T-helper 17 cell (primary cell): ENCODE measurements at regions not wholly inside any gene's neighbourhood (a gene's known extent, or its start where the extent isn't known, plus 50 kb on each side); places are given as distances from the start of the nearest gene placed in this dataset.

ENCODE experiments used
- ATAC-seq: fragments of 150-1000 bp; cut with Tn5 transposase; 2 replicates; pipeline ENCODE4 v1.10.0; 2021; ENCODE audit warnings: mild to moderate bottlenecking, moderate library complexity
- DNase-seq, 3 donors: peaks; one replicate each; pipeline versions ENCODE4 v3.0.0 to v3.0.0-alpha.2; 2020 to 2021
- H3K9me3 ChIP-seq: one replicate; pipeline ENCODE4 v1.7.0; 2013; ENCODE audit warnings: low read length, mild to moderate bottlenecking; ENCODE audit not compliant: control insufficient read depth, poor library complexity, severe bottlenecking
- H3K27ac Mint-ChIP-seq: one replicate; pipeline ENCODE4 v1.8.0; 2022; ENCODE audit warnings: mild to moderate bottlenecking, moderate library complexity, mixed read lengths
- H3K27me3 Mint-ChIP-seq: one replicate; pipeline ENCODE4 v1.8.0; 2022; ENCODE audit warnings: mixed read lengths
- H3K36me3 Mint-ChIP-seq: one replicate; pipeline ENCODE4 v1.8.0; 2022; ENCODE audit warnings: low read depth, mixed read lengths
- H3K4me1 Mint-ChIP-seq: one replicate; pipeline ENCODE4 v1.8.0; 2022; ENCODE audit warnings: mild to moderate bottlenecking, mixed read lengths
- H3K4me3 Mint-ChIP-seq: one replicate; pipeline ENCODE4 v1.8.0; 2022; ENCODE audit warnings: mild to moderate bottlenecking, moderate library complexity, mixed read lengths

- H3K4me1 Mint-ChIP-seq: no peaks in the 10 kb centered on the region
- no peaks in the 10 kb centered on the region for H3K27me3 Mint-ChIP-seq
- H3K9me3 ChIP-seq: no peaks in the 10 kb centered on the region
- ATAC-seq (no peak), DNase-seq (no peak)
- no peaks in the 10 kb centered on the region for H3K36me3 Mint-ChIP-seq
- H3K4me3 Mint-ChIP-seq: no peak overlapping the region
- no peak overlapping the region for H3K27ac Mint-ChIP-seq
These were observed 442.7 kb upstream of the KIRREL3 start for GRCh38 chr11:127443297-127443696.

- no peaks in the 10 kb centered on the region for H3K9me3 ChIP-seq
- H3K4me3 Mint-ChIP-seq: no peak overlapping the region
- DNase-seq (no peak), ATAC-seq (no peak)
- H3K4me1 Mint-ChIP-seq: no peaks in the 10 kb centered on the region
- no peaks in the 10 kb centered on the region for H3K27me3 Mint-ChIP-seq
- no peak overlapping the region for H3K27ac Mint-ChIP-seq
- no peaks in the 10 kb centered on the region for H3K36me3 Mint-ChIP-seq
These were observed 440.0 kb upstream of the KIRREL3 start for GRCh38 chr11:127440616-127441015.

DNA sequence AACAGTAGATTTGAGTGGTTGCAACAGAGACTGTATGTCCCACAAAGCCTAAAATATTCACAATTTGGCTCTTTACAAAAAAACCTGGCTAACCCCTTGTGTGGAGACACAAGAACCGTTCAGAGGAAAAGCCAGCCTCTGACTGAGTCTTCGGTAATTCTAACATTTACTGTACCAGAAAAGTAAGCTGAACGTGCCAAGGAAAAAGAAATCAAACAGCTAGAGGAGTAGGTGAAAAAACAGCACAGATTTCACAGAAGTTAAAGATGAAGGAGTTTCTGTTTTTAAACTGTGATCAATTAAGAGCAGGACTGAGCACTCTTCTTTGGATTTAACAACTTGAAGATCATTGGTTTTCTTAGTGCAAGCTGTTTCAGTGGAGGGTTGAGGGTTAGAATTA is 424.7 kb upstream of the KIRREL3 start:
- no peak overlapping the region for H3K27ac Mint-ChIP-seq
- H3K9me3 ChIP-seq: no peaks in the 10 kb centered on the region
- H3K4me3 Mint-ChIP-seq: no peak overlapping the region
- no peaks in the 10 kb centered on the region for H3K36me3 Mint-ChIP-seq
- no peaks in the 10 kb centered on the region for H3K4me1 Mint-ChIP-seq
- ATAC-seq: no peak
- H3K27me3 Mint-ChIP-seq: no peaks in the 10 kb centered on the region
- no peak for DNase-seq

DNA sequence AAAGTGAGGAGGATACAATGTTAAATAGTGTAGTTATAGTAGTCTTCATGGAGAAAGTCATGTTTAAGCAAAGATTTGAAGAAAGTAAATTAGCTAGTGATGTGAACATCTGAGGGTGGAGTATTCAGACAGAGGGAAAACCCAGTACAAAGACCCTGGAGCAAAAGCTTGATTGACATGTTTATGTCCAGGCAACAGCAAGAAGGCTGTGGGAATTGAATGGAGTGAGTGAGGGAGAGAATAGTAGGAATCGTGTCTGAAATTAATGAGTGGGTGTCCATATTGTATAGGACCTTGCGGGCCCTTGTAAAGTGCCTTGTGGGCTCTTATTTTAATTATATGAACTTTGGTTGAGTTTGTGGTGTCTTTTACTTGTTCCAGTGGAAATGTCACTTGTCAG is 424.1 kb upstream of the KIRREL3 start:
- Mint-ChIP-seq H3K36me3 (no peaks in the 10 kb centered on the region), H3K4me3 (no peak overlapping the region), H3K27ac (no peak overlapping the region), H3K4me1 (no peaks in the 10 kb centered on the region), H3K27me3 (no peaks in the 10 kb centered on the region)
- no peak for DNase-seq
- H3K9me3 ChIP-seq: no peaks in the 10 kb centered on the region
- ATAC-seq: no peak

DNA sequence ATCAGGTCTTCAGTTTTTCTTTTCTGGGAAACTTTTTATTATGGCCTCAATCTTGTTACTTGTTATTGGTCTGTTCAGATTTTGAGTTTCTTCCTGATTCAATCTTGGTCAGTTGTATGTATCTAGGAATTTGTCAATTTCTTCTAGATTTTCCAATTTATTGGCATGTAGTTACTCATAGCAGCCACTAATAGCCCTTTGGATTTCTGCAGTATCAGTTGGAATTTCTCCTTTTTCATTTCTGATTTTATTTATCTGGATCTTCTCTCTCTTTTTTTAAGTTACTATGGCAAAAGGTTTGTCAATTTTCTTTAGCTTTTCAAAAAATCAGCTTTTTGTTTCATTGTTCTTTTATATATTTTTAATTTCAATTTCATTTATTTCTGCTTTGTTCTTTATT is 419.6 kb upstream of the KIRREL3 start:
- H3K27ac Mint-ChIP-seq: no peak overlapping the region
- H3K4me3 Mint-ChIP-seq: no peak overlapping the region
- H3K36me3 Mint-ChIP-seq: no peaks in the 10 kb centered on the region
- H3K4me1 Mint-ChIP-seq: no peaks in the 10 kb centered on the region
- no peak for ATAC-seq
- DNase-seq: no peak
- no peaks in the 10 kb centered on the region for H3K9me3 ChIP-seq
- no peaks in the 10 kb centered on the region for H3K27me3 Mint-ChIP-seq

- Mint-ChIP-seq H3K36me3 (no peaks in the 10 kb centered on the region), H3K27me3 (no peaks in the 10 kb centered on the region), H3K4me3 (no peak overlapping the region), H3K27ac (no peak overlapping the region), H3K4me1 (no peaks in the 10 kb centered on the region)
- ATAC-seq (no peak), DNase-seq (no peak)
- peaks cover 2% of the 10 kb centered on the region for H3K9me3 ChIP-seq
These were observed 412.3 kb upstream of the KIRREL3 start for GRCh38 chr11:127412722-127413380.

DNA sequence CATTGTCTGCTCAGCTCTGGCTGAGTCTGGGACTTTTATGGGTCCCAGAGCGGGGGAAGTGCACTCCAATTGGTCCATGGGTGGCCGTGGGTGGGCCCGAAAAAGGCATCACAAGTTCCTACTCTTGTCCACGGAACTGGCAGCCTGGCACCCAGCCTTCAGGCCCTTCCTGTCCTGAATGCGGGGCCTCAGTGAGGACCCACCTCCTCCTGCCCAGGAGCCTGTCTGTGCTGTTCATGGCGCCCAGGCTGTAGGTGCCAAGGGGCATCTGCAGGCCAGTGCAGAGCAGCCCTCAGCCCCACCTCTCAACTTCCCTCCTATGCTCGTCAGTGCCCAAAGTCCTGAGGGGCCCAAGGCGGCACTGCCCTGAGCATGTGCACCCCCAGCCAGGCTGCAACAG is 411.7 kb upstream of the KIRREL3 start:
- Mint-ChIP-seq H3K4me1 (no peaks in the 10 kb centered on the region), H3K4me3 (no peak overlapping the region), H3K27ac (no peak overlapping the region), H3K27me3 (no peaks in the 10 kb centered on the region), H3K36me3 (no peaks in the 10 kb centered on the region)
- DNase-seq (no peak), ATAC-seq (no peak)
- H3K9me3 ChIP-seq: peaks cover 2% of the 10 kb centered on the region

GRCh38 chr11:127411283-127411682 is 410.7 kb upstream of the KIRREL3 start:
- no peak overlapping the region for H3K27ac Mint-ChIP-seq
- no peak for ATAC-seq

GRCh38 chr11:127395034-127395433 is 394.5 kb upstream of the KIRREL3 start:
- H3K9me3 ChIP-seq: no peaks in the 10 kb centered on the region
- H3K27ac Mint-ChIP-seq: no peak overlapping the region
- no peaks in the 10 kb centered on the region for H3K36me3 Mint-ChIP-seq
- ATAC-seq (no peak), DNase-seq (no peak)
- H3K27me3 Mint-ChIP-seq: no peaks in the 10 kb centered on the region
- H3K4me3 Mint-ChIP-seq: no peak overlapping the region
- no peaks in the 10 kb centered on the region for H3K4me1 Mint-ChIP-seq

More at GRCh38 chr11:127411283-127411682, 410.7 kb upstream of the KIRREL3 start:
- H3K36me3 Mint-ChIP-seq: no peaks in the 10 kb centered on the region
- peaks cover 2% of the 10 kb centered on the region for H3K9me3 ChIP-seq
- no peak for DNase-seq
- no peak overlapping the region for H3K4me3 Mint-ChIP-seq
- no peaks in the 10 kb centered on the region for H3K27me3 Mint-ChIP-seq
- H3K4me1 Mint-ChIP-seq: no peaks in the 10 kb centered on the region

DNA sequence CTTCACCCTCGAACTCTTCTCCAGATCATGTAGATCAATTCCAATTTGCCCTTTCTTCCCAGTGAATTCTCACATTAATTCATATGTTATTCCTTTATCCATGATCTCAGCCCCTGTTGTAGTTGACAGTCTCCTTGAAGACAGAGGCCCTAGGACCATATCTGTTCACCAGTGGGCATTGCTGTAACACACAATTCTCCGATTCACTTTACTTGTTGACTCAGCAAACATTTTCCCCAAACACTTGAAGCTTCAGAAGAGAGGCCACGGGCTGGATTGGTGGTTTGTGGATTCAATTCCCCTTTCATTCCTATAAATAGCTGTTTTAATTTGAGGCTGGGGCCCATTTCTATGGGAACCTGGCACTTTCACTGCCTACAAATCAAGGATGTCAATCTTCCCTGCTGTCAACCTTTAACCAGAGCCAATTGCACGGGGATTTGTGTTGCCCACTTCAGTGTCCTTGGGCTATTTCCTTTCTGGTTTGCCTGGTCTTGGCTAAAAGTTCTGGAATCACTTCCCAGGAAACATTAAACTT is 393.0 kb upstream of the KIRREL3 start:
- H3K4me3 Mint-ChIP-seq: no peak overlapping the region
- no peaks in the 10 kb centered on the region for H3K9me3 ChIP-seq
- ATAC-seq: no peak
- no peaks in the 10 kb centered on the region for H3K36me3 Mint-ChIP-seq
- no peaks in the 10 kb centered on the region for H3K27me3 Mint-ChIP-seq
- no peak for DNase-seq
- H3K4me1 Mint-ChIP-seq: no peaks in the 10 kb centered on the region
- no peak overlapping the region for H3K27ac Mint-ChIP-seq

GRCh38 chr11:127392575-127392974 is 392.0 kb upstream of the KIRREL3 start:
- no peak overlapping the region for H3K4me3 Mint-ChIP-seq
- H3K36me3 Mint-ChIP-seq: no peaks in the 10 kb centered on the region
- no peak overlapping the region for H3K27ac Mint-ChIP-seq
- no peak for ATAC-seq
- H3K4me1 Mint-ChIP-seq: no peaks in the 10 kb centered on the region
- no peak for DNase-seq
- H3K27me3 Mint-ChIP-seq: no peaks in the 10 kb centered on the region
- H3K9me3 ChIP-seq: no peaks in the 10 kb centered on the region

DNA sequence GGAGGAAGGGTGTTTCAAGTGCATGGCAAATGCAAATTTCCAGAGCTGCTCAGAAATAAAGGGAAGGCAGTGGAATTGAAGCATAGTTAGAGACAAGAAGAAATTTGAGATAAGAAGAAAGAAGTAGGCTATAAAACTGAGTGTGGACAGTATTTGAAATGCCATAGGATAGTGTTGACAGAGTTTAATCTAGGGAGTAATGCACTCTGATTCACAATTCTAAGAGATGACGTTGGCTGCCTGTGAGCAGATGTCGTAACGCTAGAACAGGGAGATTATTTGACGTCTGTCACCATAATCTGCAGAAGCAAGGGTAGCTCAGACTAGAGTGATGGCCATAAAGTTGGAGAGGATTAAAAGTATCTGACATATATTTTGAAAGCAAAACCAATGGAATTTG is 389.9 kb upstream of the KIRREL3 start:
- H3K9me3 ChIP-seq: no peaks in the 10 kb centered on the region
- DNase-seq: no peak
- no peak overlapping the region for H3K4me3 Mint-ChIP-seq
- no peaks in the 10 kb centered on the region for H3K36me3 Mint-ChIP-seq
- no peak for ATAC-seq
- no peaks in the 10 kb centered on the region for H3K4me1 Mint-ChIP-seq
- H3K27ac Mint-ChIP-seq: no peak overlapping the region
- H3K27me3 Mint-ChIP-seq: no peaks in the 10 kb centered on the region

GRCh38 chr11:127385071-127385470 is 384.5 kb upstream of the KIRREL3 start:
- DNase-seq (no peak), ATAC-seq (no peak)
- no peaks in the 10 kb centered on the region for H3K27me3 Mint-ChIP-seq
- no peak overlapping the region for H3K4me3 Mint-ChIP-seq
- no peak overlapping the region for H3K27ac Mint-ChIP-seq
- no peaks in the 10 kb centered on the region for H3K9me3 ChIP-seq
- H3K36me3 Mint-ChIP-seq: no peaks in the 10 kb centered on the region
- H3K4me1 Mint-ChIP-seq: no peaks in the 10 kb centered on the region

GRCh38 chr11:127383026-127383425 is 382.5 kb upstream of the KIRREL3 start:
- ATAC-seq (no peak), DNase-seq (no peak)
- Mint-ChIP-seq H3K4me3 (no peak overlapping the region), H3K27me3 (no peaks in the 10 kb centered on the region), H3K4me1 (no peaks in the 10 kb centered on the region), H3K27ac (no peak overlapping the region), H3K36me3 (no peaks in the 10 kb centered on the region)
- H3K9me3 ChIP-seq: no peaks in the 10 kb centered on the region
